Calu3 (cell line): ENCODE measurements at regions not wholly inside any gene's neighbourhood (a gene's known extent, or its start where the extent isn't known, plus 50 kb on each side); places are given as distances from the start of the nearest gene placed in this dataset.
"Not testable (repeated sequence)": the region's sequence is repeated elsewhere in the genome, so short reads cannot be mapped to it uniquely, and the experiment has no call there.

Source experiments
- BruUV-seq: library from RNA; stranded (reverse); fragments of 400-500 nt; replicated peaks from 2 replicates; lab custom pipeline; 2021; lab: Mats Ljungman, UMichigan
- CTCF ChIA-PET: fragments of 300-600 bp; sonication (Branson Sonifier 250); formaldehyde crosslinking; loops from one replicate; lab custom pipeline; 2022; ENCODE audit warnings: antibody characterized with exemption; lab: Charles Lee
- DNase-seq: peaks from one replicate; pipeline ENCODE4 v3.0.0; 2022
- H3K27ac Mint-ChIP-seq: one replicate; pipeline ENCODE4 v1.8.0; 2022; ENCODE audit warnings: mixed read lengths; ENCODE audit not compliant: unreplicated experiment
- H3K27me3 Mint-ChIP-seq: one replicate; pipeline ENCODE4 v1.8.0; 2022; ENCODE audit warnings: mixed read lengths; ENCODE audit not compliant: unreplicated experiment
- H3K36me3 Mint-ChIP-seq: one replicate; pipeline ENCODE4 v1.8.0; 2022; ENCODE audit warnings: mild to moderate bottlenecking, moderate library complexity, mixed read lengths; ENCODE audit not compliant: insufficient read depth, unreplicated experiment
- H3K4me1 Mint-ChIP-seq: one replicate; pipeline ENCODE4 v1.8.0; 2022; ENCODE audit warnings: mild to moderate bottlenecking, low read depth, mixed read lengths; ENCODE audit not compliant: unreplicated experiment
- H3K4me3 Mint-ChIP-seq: one replicate; pipeline ENCODE4 v1.8.0; 2022; ENCODE audit warnings: mild to moderate bottlenecking, low read depth, moderate library complexity, mixed read lengths; ENCODE audit not compliant: unreplicated experiment
- H3K9me3 Mint-ChIP-seq: one replicate; pipeline ENCODE4 v1.8.0; 2022; ENCODE audit warnings: low read depth, mixed read lengths; ENCODE audit not compliant: unreplicated experiment
- intact Hi-C: fragments of 100-400 bp; cut with micrococcal nuclease; formaldehyde crosslinking; loops from one replicate; pipeline ENCODE4 v1.10.0; 2022; ENCODE audit not compliant: unreplicated experiment
- TF ChIP-seq, protein P1 (sequence below): fragments of 200-600 bp; IDR thresholded peaks from one replicate; pipeline ENCODE4 v1.8.0; 2022; ENCODE audit warnings: antibody characterized with exemption; ENCODE audit not compliant: unreplicated experiment

DNA sequence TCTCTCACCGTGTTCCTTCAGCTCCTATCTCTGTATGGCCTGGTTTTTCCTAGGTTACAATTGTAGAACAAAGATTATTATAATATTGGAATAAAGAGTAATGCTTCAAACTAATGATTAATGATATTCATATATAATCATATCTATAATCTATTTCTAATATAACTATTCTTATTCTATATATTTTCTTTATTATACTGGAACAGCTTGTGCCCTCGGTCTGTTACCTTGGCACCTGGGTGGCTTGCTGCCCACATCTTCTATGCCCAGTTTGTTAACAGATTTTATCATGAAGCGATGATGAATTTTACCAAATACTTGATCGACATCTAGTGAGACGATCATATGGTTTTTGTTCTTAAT lies 363.6 kb upstream of the TYRP1 start:
- TF ChIP-seq, protein P1, sequence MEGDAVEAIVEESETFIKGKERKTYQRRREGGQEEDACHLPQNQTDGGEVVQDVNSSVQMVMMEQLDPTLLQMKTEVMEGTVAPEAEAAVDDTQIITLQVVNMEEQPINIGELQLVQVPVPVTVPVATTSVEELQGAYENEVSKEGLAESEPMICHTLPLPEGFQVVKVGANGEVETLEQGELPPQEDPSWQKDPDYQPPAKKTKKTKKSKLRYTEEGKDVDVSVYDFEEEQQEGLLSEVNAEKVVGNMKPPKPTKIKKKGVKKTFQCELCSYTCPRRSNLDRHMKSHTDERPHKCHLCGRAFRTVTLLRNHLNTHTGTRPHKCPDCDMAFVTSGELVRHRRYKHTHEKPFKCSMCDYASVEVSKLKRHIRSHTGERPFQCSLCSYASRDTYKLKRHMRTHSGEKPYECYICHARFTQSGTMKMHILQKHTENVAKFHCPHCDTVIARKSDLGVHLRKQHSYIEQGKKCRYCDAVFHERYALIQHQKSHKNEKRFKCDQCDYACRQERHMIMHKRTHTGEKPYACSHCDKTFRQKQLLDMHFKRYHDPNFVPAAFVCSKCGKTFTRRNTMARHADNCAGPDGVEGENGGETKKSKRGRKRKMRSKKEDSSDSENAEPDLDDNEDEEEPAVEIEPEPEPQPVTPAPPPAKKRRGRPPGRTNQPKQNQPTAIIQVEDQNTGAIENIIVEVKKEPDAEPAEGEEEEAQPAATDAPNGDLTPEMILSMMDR, result no peak
- no peak for DNase-seq
- H3K4me1 Mint-ChIP-seq, result no peaks in the 10 kb centered on the region
- H3K36me3 Mint-ChIP-seq, result no peaks in the 10 kb centered on the region
- H3K4me3 Mint-ChIP-seq, result no peak overlapping the region
- intact Hi-C loops, result loop anchor here (2.0 kb wide), 1 partner anchor 1963 kb away; no protein-coding TSS in a partner anchor
- CTCF ChIA-PET, result no interaction called here
- H3K27ac Mint-ChIP-seq, result no peak overlapping the region
- H3K27me3 Mint-ChIP-seq, result no peaks in the 10 kb centered on the region
- BruUV-seq, result no TSS peak
- no peaks in the 10 kb centered on the region for H3K9me3 Mint-ChIP-seq

DNA sequence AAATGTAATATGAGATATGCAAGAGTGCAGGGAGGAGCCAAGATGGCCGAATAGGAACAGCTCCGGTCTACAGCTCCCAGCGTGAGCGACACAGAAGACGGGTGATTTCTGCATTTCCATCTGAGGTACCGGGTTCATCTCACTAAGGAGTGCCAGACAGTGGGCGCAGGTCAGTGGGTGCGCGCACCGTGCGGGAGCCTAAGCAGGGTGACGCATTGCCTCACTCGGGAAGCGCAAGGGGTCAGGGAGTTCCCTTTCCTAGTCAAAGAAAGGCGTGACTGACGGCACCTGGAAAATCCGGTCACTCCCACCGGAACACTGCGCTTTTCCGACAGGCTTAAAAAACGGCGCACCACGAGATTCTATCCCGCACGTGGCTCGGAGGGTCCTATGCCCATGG lies 359.2 kb upstream of the TYRP1 start:
- H3K36me3 Mint-ChIP-seq, CTCF ChIA-PET, H3K27me3 Mint-ChIP-seq, H3K9me3 Mint-ChIP-seq, H3K4me3 Mint-ChIP-seq, intact Hi-C loops, BruUV-seq, H3K4me1 Mint-ChIP-seq, H3K27ac Mint-ChIP-seq, DNase-seq: not testable (repeated sequence)

DNA sequence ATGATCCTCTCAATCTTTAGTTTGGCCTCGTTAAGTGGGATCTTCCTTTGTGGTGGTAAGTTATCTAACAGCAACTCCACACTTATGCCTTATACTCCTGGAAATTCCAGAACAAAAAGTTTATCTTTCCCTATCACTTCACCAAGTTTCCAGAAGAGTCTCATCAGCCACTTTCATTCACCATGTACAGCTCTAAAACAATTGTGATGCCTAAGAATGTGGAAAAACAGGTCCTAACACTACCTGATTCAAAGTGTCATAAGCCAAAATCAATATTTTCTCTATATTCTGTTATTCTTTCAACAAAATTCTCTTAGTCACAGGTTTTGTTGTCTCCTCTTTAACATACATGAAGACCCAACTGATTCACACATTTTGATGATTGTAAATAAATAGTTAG lies 342.4 kb upstream of the TYRP1 start:
- H3K27me3 Mint-ChIP-seq, result peaks cover 7% of the 10 kb centered on the region
- CTCF ChIA-PET, result no interaction called here
- H3K4me3 Mint-ChIP-seq, result no peak overlapping the region
- no peaks in the 10 kb centered on the region for H3K36me3 Mint-ChIP-seq
- no peak overlapping the region for H3K27ac Mint-ChIP-seq
- intact Hi-C loops, result no loop called here
- H3K4me1 Mint-ChIP-seq, result no peaks in the 10 kb centered on the region
- no peak for DNase-seq
- no peaks in the 10 kb centered on the region for H3K9me3 Mint-ChIP-seq
- TF ChIP-seq, protein P1, result no peak
- BruUV-seq, result no TSS peak

DNA sequence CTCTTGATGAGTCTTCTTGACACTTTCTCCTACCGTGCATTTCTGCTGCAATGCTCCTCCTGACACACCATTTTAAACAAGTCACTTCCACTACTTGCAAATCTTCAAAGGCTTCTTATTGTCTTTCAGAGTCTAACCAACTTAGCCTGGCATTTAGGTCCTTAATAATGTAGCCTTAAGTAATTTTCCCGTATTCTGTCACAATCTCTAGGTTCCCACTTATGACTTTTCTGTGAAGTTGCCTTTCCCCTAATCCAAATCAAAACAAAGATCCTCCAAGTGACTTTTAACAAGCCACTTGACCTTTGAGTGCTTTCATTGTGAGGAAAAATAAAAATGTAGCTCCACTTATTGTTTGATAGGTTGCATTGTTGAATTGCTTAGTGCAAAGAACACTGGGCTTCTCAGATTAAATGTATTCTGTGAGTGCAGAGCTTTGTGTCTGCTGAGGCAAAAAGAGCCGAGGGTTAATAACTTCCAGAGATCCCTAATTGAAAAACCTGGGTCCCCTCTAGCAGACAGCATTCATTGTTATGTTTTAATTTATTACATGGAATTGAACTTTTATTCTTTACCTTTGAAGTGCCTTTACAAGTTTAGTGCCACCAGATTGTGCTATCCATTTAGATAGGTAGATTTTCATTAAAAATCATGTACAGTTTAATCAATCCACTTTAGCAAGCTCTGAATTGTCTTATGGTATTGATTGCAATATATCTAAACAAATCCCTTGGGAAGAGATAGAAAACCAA lies 341.7 kb upstream of the TYRP1 start:
- intact Hi-C loops, result no loop called here
- CTCF ChIA-PET, result no interaction called here
- Mint-ChIP-seq H3K4me1 (no peaks in the 10 kb centered on the region), H3K36me3 (no peaks in the 10 kb centered on the region), H3K4me3 (no peak overlapping the region), H3K9me3 (no peaks in the 10 kb centered on the region), H3K27me3 (peaks cover 7% of the 10 kb centered on the region), H3K27ac (no peak overlapping the region)
- no TSS peak for BruUV-seq
- no peak for DNase-seq
- TF ChIP-seq, protein P1, result no peak

DNA sequence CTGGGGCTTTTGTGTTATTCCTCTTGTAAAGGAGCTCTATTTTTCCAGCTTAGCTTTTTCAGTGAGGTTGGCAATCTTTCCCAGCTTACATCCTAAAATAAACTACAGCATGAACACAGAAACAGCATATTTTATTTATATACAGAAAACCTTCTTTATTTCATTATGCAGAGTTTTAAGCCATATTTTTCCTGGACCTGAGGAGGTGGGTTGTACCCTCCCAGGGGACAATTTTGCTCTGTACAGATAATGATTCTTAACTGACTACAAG lies 341.2 kb upstream of the TYRP1 start:
- H3K36me3 Mint-ChIP-seq, result no peaks in the 10 kb centered on the region
- CTCF ChIA-PET, result no interaction called here
- intact Hi-C loops, result no loop called here
- no peak overlapping the region for H3K4me3 Mint-ChIP-seq
- no peak for DNase-seq
- H3K4me1 Mint-ChIP-seq, result no peaks in the 10 kb centered on the region
- H3K27me3 Mint-ChIP-seq, result peaks cover 7% of the 10 kb centered on the region
- no peak overlapping the region for H3K27ac Mint-ChIP-seq
- TF ChIP-seq, protein P1, result no peak
- H3K9me3 Mint-ChIP-seq, result no peaks in the 10 kb centered on the region
- no TSS peak for BruUV-seq
